Neural cell (in vitro differentiated cells): ENCODE measurements at regions not wholly inside any gene's neighbourhood (a gene's known extent, or its start where the extent isn't known, plus 50 kb on each side); places are given as distances from the start of the nearest gene placed in this dataset.
"Not testable (repeated sequence)": the region's sequence is repeated elsewhere in the genome, so short reads cannot be mapped to it uniquely, and the experiment has no call there.

Experiments used
- H2AFZ ChIP-seq: fragments of 200-600, 300-800 bp; sonication (generic), shearing (Covaris generic); 2 replicates; pipeline ENCODE4 v1.6.0; 2014; ENCODE audit warnings: low read depth, mild to moderate bottlenecking, antibody characterized with exemption, low read length, moderate library complexity
- H3F3A ChIP-seq: fragments of 200-600 bp; shearing (Covaris generic); 2 replicates; pipeline ENCODE4 v1.6.1; 2016; ENCODE audit warnings: mild to moderate bottlenecking, moderate library complexity, mixed read lengths, antibody characterized with exemption, low read length; ENCODE audit not compliant: insufficient read depth, poor library complexity, severe bottlenecking
- H3K27ac ChIP-seq: fragments of 200-600, 300-800 bp; sonication (generic), shearing (Covaris generic); 2 replicates; pipeline ENCODE4 v1.5.1; 2014; ENCODE audit warnings: mild to moderate bottlenecking, low read length, moderate library complexity
- H3K27me3 ChIP-seq: fragments of 300-800, 200-600 bp; sonication (generic), shearing (Covaris generic); 2 replicates; pipeline ENCODE4 v1.6.0; 2014; ENCODE audit warnings: mild to moderate bottlenecking, low read depth, low read length, moderate library complexity; ENCODE audit not compliant: insufficient read depth
- H3K36me3 ChIP-seq: fragments of 300-800, 200-600 bp; sonication (generic), shearing (Covaris generic); 2 replicates; pipeline ENCODE4 v1.5.1; 2014; ENCODE audit warnings: mild to moderate bottlenecking, antibody characterized with exemption, low read length, moderate library complexity; ENCODE audit not compliant: insufficient read depth
- H3K4me2 ChIP-seq: fragments of 300-800, 200-600 bp; sonication (generic), shearing (Covaris generic); 2 replicates; pipeline ENCODE4 v1.6.0; 2014; ENCODE audit warnings: mild to moderate bottlenecking, low read length
- H3K4me3 ChIP-seq: fragments of 300-800, 200-600 bp; sonication (generic), shearing (Covaris generic); 2 replicates; pipeline ENCODE4 v1.5.1; 2014; ENCODE audit warnings: mild to moderate bottlenecking, low read length, moderate library complexity
- H3K79me2 ChIP-seq: fragments of 200-600 bp; shearing (Covaris generic); replicated peaks from 2 replicates; pipeline ENCODE4 v1.6.0; 2014; ENCODE audit warnings: mild to moderate bottlenecking, low read length, moderate library complexity; ENCODE audit not compliant: insufficient read depth
- H3K9ac ChIP-seq: fragments of 300-800, 200-600 bp; sonication (generic), shearing (Covaris generic); 2 replicates; pipeline ENCODE4 v1.6.1; 2016; ENCODE audit warnings: mild to moderate bottlenecking, low read length, mixed read lengths
- H3K9me2 ChIP-seq: fragments of 200-600 bp; shearing (Covaris generic); 2 replicates; pipeline ENCODE4 v1.6.1; 2016; ENCODE audit warnings: mild to moderate bottlenecking, low read length, mixed read lengths; ENCODE audit not compliant: insufficient read depth
- H3K9me3 ChIP-seq: fragments of 200-600, 300-800 bp; sonication (generic), shearing (Covaris generic); 2 replicates; pipeline ENCODE4 v1.6.1; 2016; ENCODE audit warnings: mild to moderate bottlenecking, mixed run types, low read length, moderate library complexity, mixed read lengths
- H4K20me1 ChIP-seq: fragments of 200-600 bp; shearing (Covaris generic); 2 replicates; pipeline ENCODE4 v1.6.1; 2016; ENCODE audit warnings: mild to moderate bottlenecking, mixed run types; ENCODE audit not compliant: insufficient read depth
- CTCF ChIP-seq: fragments of 450-650 bp; IDR thresholded peaks from 2 replicates; pipeline ENCODE4 v1.5.1; 2014; ENCODE audit warnings: antibody characterized with exemption, mild to moderate bottlenecking, moderate library complexity; ENCODE audit not compliant: poor library complexity, severe bottlenecking
- EP300 ChIP-seq: fragments of 450-650 bp; conservative IDR thresholded peaks from 2 replicates; pipeline ENCODE4 v1.6.1; 2014; ENCODE audit warnings: antibody characterized with exemption, mild to moderate bottlenecking, moderate library complexity; ENCODE audit not compliant: poor library complexity, severe bottlenecking
- EZH2 ChIP-seq: fragments of 200-600, 300-800 bp; shearing (Covaris generic), sonication (generic); IDR thresholded peaks from 2 replicates; pipeline ENCODE4 v1.6.1; 2014; ENCODE audit warnings: antibody characterized with exemption, low read length, borderline replicate concordance, mild to moderate bottlenecking; ENCODE audit not compliant: insufficient read depth, poor library complexity, severe bottlenecking
- MXI1 ChIP-seq: fragments of 450-650 bp; conservative IDR thresholded peaks from 2 replicates; pipeline ENCODE4 v1.6.1; 2014; ENCODE audit warnings: antibody characterized with exemption, mild to moderate bottlenecking; ENCODE audit not compliant: poor library complexity, severe bottlenecking
- POLR2AphosphoS5 ChIP-seq: IDR thresholded peaks from 2 replicates; pipeline ENCODE4 v1.6.1; 2012
- RAD21 ChIP-seq: fragments of 450-650 bp; conservative IDR thresholded peaks from 2 replicates; pipeline ENCODE4 v1.6.1; 2014; ENCODE audit warnings: antibody characterized with exemption, mild to moderate bottlenecking, moderate library complexity
- REST ChIP-seq: IDR thresholded peaks from 2 replicates; pipeline ENCODE4 v1.6.1; 2012; ENCODE audit warnings: borderline replicate concordance
- SMC3 ChIP-seq: fragments of 450-650 bp; conservative IDR thresholded peaks from 2 replicates; pipeline ENCODE4 v1.6.1; 2014; ENCODE audit warnings: antibody characterized with exemption, mild to moderate bottlenecking, moderate library complexity; ENCODE audit not compliant: poor library complexity
- TAF1 ChIP-seq: IDR thresholded peaks from 2 replicates; pipeline ENCODE4 v1.6.1; 2012; ENCODE audit warnings: low read depth

- Histone ChIP-seq H3K27ac (no peak overlapping the region), H2AFZ (no peak overlapping the region), H3K36me3 (no peaks in the 10 kb centered on the region), H3K4me3 (no peak overlapping the region), H3K9me2 (no peaks in the 10 kb centered on the region), H3F3A (no peaks in the 10 kb centered on the region), H3K27me3 (no peaks in the 10 kb centered on the region), H4K20me1 (no peaks in the 10 kb centered on the region), H3K79me2 (no peaks in the 10 kb centered on the region), H3K9me3 (no peaks in the 10 kb centered on the region), H3K9ac (no peak overlapping the region), H3K4me2 (no peak overlapping the region)
- TF ChIP-seq EP300 (no peak), CTCF (no peak), TAF1 (no peak), MXI1 (no peak), REST (no peak), RAD21 (no peak), POLR2AphosphoS5 (no peak), SMC3 (no peak), EZH2 (no peak)
These were observed 643.9 kb downstream of the TRIML1 start for GRCh38 chr4:188783175-188783574.

- no peak for TF ChIP-seq MXI1
- TF ChIP-seq SMC3, result no peak
- no peak for TF ChIP-seq CTCF
- TF ChIP-seq EP300, result no peak
- no peak for TF ChIP-seq TAF1
- no peak for TF ChIP-seq RAD21
- TF ChIP-seq REST, result no peak
- no peak for TF ChIP-seq POLR2AphosphoS5
- no peak overlapping the region for H2AFZ ChIP-seq
- no peaks in the 10 kb centered on the region for H3K79me2 ChIP-seq
- H3K9ac ChIP-seq, result no peak overlapping the region
- no peaks in the 10 kb centered on the region for H3K9me2 ChIP-seq
- no peaks in the 10 kb centered on the region for H3K9me3 ChIP-seq
- H3F3A ChIP-seq, result no peaks in the 10 kb centered on the region
- no peak overlapping the region for H3K27ac ChIP-seq
- no peak overlapping the region for H3K4me2 ChIP-seq
- no peaks in the 10 kb centered on the region for H3K27me3 ChIP-seq
- no peak overlapping the region for H3K4me3 ChIP-seq
- no peaks in the 10 kb centered on the region for H3K36me3 ChIP-seq
- H4K20me1 ChIP-seq, result no peaks in the 10 kb centered on the region
These were observed 644.4 kb downstream of the TRIML1 start for GRCh38 chr4:188783606-188784160.

- not testable (repeated sequence) for H3K4me2 ChIP-seq, H2AFZ ChIP-seq, H3K9me3 ChIP-seq, H3K36me3 ChIP-seq, H3K27ac ChIP-seq, H3F3A ChIP-seq, H3K79me2 ChIP-seq, H4K20me1 ChIP-seq, H3K9me2 ChIP-seq, H3K27me3 ChIP-seq, H3K9ac ChIP-seq, H3K4me3 ChIP-seq
These were observed 657.4 kb downstream of the TRIML1 start for GRCh38 chr4:188796600-188796999.
